Neuronal stem cell (in vitro differentiated cells): ENCODE measurements at regions not wholly inside any gene's neighbourhood (a gene's known extent, or its start where the extent isn't known, plus 50 kb on each side); places are given as distances from the start of the nearest gene placed in this dataset.
A peak's percentile ranks its signal among the peaks of the same experiment; 100 is the strongest.

Experiments used
- DNase-seq: peaks from one replicate; pipeline ENCODE4 v3.0.0-alpha.2; 2013; ENCODE audit warnings: low spot score
- H2AFZ ChIP-seq: one replicate; pipeline ENCODE4 v1.6.1; 2013; ENCODE audit warnings: mild to moderate bottlenecking, low read length, inconsistent platforms
- H2AK5ac ChIP-seq: 2 replicates; pipeline ENCODE4 v1.6.1; 2013; ENCODE audit warnings: low read depth, mild to moderate bottlenecking, inconsistent platforms, low read length, moderate library complexity, mixed read lengths
- H2BK120ac ChIP-seq: 2 replicates; pipeline ENCODE4 v1.6.1; 2013; ENCODE audit warnings: low read depth, mild to moderate bottlenecking, inconsistent platforms, low read length, moderate library complexity, mixed read lengths
- H2BK12ac ChIP-seq: one replicate; pipeline ENCODE4 v1.6.1; 2013; ENCODE audit warnings: low read length, inconsistent platforms
- H2BK15ac ChIP-seq: 2 replicates; pipeline ENCODE4 v1.6.1; 2013; ENCODE audit warnings: mild to moderate bottlenecking, low read length, inconsistent platforms, mixed read lengths
- H2BK5ac ChIP-seq: one replicate; pipeline ENCODE4 v1.6.1; 2013; ENCODE audit warnings: inconsistent platforms, mild to moderate bottlenecking, low read length, moderate library complexity
- H3K14ac ChIP-seq: one replicate; pipeline ENCODE4 v1.6.1; 2013; ENCODE audit warnings: low read length, inconsistent platforms
- H3K18ac ChIP-seq: 2 replicates; pipeline ENCODE4 v1.6.1; 2013; ENCODE audit warnings: low read length, inconsistent platforms
- H3K23ac ChIP-seq: 2 replicates; pipeline ENCODE4 v1.6.1; 2013; ENCODE audit warnings: low read depth, mild to moderate bottlenecking, mixed read lengths, low read length, inconsistent platforms; ENCODE audit not compliant: poor library complexity
- H3K27ac ChIP-seq: replicated peaks from 3 replicates; pipeline ENCODE4 v1.5.1; 2013; ENCODE audit warnings: low read length, inconsistent platforms
- H3K27me3 ChIP-seq, 3 experiments: 2 replicates each; pipeline ENCODE4 v1.6.1; 2013; ENCODE audit warnings: low read length in 3 of 3, mild to moderate bottlenecking in 2 of 3, inconsistent platforms in 1 of 3, low read depth in 1 of 3, mixed read lengths in 1 of 3, moderate library complexity in 1 of 3; ENCODE audit not compliant: control insufficient read depth in 3 of 3, insufficient read depth in 3 of 3
- H3K36me3 ChIP-seq, 2 donors: replicated peaks in 1 of 2; 2 replicates each; pipeline ENCODE4 v1.6.1; 2013; ENCODE audit warnings: low read length in 2 of 2; ENCODE audit not compliant: control insufficient read depth in 2 of 2, insufficient read depth in 2 of 2
- H3K4ac ChIP-seq: 2 replicates; pipeline ENCODE4 v1.6.1; 2013; ENCODE audit warnings: inconsistent platforms, mild to moderate bottlenecking, low read length, moderate library complexity
- H3K4me1 ChIP-seq, 2 donors: 1 replicate in 1 of 2; 2 replicates in 1 of 2; pipeline ENCODE4 v1.6.1; 2013; ENCODE audit warnings: low read length in 2 of 2, low read depth in 1 of 2; ENCODE audit not compliant: control insufficient read depth in 2 of 2, insufficient read depth in 1 of 2
- H3K4me2 ChIP-seq: one replicate; pipeline ENCODE4 v1.6.1; 2013; ENCODE audit warnings: mild to moderate bottlenecking, low read length, inconsistent platforms; ENCODE audit not compliant: insufficient read depth, poor library complexity, severe bottlenecking
- H3K4me3 ChIP-seq, 2 donors: 2 replicates each; pipeline ENCODE4 v1.5.1; 2013; ENCODE audit warnings: low read length in 2 of 2, mild to moderate bottlenecking in 2 of 2, inconsistent platforms in 1 of 2, moderate library complexity in 1 of 2
- H3K79me1 ChIP-seq: one replicate; pipeline ENCODE4 v1.6.1; 2013; ENCODE audit warnings: low read depth, mild to moderate bottlenecking, inconsistent platforms, low read length, moderate library complexity
- H3K9ac ChIP-seq: one replicate; pipeline ENCODE4 v1.6.1; 2013; ENCODE audit warnings: mild to moderate bottlenecking, low read depth, low read length, inconsistent platforms; ENCODE audit not compliant: poor library complexity
- H3K9me3 ChIP-seq, 2 donors: replicated peaks in 1 of 2; 2 replicates each; pipeline versions ENCODE3 to v1.6.1; 2013; ENCODE audit warnings: low read length in 2 of 2, mild to moderate bottlenecking in 2 of 2, inconsistent platforms in 1 of 2, low read depth in 1 of 2, mixed read lengths in 1 of 2, moderate library complexity in 1 of 2; ENCODE audit not compliant: control insufficient read depth in 2 of 2, insufficient read depth in 1 of 2
- H4K8ac ChIP-seq: one replicate; pipeline ENCODE4 v1.6.1; 2013; ENCODE audit warnings: low read depth, mild to moderate bottlenecking, inconsistent platforms, low read length, moderate library complexity
- H4K91ac ChIP-seq: one replicate; pipeline ENCODE4 v1.6.1; 2013; ENCODE audit warnings: low read length, low read depth, mild to moderate bottlenecking, inconsistent platforms; ENCODE audit not compliant: poor library complexity
- WGBS, 2 donors: extraction: QIAGEN DNeasy Blood & Tissue Kit; methylation state at CpG; one replicate each; pipeline ENCODE4 v1.1.7; 2013; ENCODE audit warnings: missing lambda C conversion rate in 2 of 2, mixed read lengths in 1 of 2; ENCODE audit not compliant: insufficient read length in 2 of 2, insufficient replicate concordance in 1 of 2; ENCODE audit errors: extremely low coverage in 2 of 2; 5-methylcytosine and 5-hydroxymethylcytosine counted together

DNA sequence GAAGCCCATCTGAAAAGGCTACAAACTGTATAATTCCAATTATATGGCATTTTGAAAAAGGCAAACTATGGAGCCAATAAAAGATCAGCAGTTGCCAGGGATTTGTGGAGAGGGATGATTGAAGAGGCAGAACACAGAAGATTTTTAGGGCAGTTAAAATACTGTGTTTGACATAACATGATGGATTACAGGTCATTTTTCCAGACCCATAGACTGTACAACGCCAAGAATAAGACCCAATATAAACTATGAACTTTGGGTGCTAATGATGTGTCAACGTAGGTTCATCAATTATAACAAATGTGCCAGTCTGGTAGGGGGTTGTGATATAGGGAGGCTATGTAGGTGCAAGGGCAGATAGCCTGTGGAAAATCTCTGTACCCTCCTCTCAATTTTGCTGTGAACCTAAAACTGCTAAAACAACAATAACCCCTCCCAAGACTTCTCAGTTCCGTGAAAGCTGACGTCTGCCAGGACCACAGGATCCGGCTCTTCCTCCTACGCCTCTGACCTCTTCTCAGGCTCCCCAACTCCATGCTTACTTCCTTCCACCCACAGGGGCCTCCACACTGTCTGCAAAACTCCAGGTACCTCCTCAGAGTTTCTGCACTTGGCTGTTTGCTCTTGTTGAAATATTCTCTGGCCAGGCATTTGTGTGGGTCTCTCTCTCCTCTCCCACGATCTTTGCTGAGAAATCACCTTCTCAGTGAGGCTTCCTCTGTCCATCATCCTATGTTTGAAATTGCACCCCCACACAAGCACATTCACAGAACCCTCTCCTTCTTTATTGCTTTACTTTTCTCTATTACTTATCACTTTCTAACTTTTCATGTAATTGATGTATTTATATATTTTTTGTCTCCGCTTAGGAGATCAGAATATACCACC lies 131.4 kb downstream of the BBS10 start:
- Histone ChIP-seq H3K79me1 (no peaks in the 10 kb centered on the region), H3K23ac (no peak overlapping the region), H3K4ac (no peak overlapping the region), H4K91ac (no peak overlapping the region), H3K4me2 (no peak overlapping the region), H3K27ac (no peak overlapping the region), H3K18ac (peak overlapping the region; percentile 11), H3K27me3 (peaks cover 0 to 5% (median 0%) of the 10 kb centered on the region in 3 experiments), H3K14ac (no peak overlapping the region), H2BK12ac (no peak overlapping the region), H2BK120ac (no peak overlapping the region), H3K9ac (no peak overlapping the region), H3K4me1 (peaks cover 0 to 6% of the 10 kb centered on the region in 2 donors), H2AK5ac (no peak overlapping the region), H2BK15ac (no peak overlapping the region), H4K8ac (no peak overlapping the region), H3K4me3 (no peak overlapping the region), H3K36me3 (no peaks in the 10 kb centered on the region), H2AFZ (no peak overlapping the region), H3K9me3 (no peaks in the 10 kb centered on the region), H2BK5ac (no peak overlapping the region)
- whole genome bisulfite sequencing, 2 donors: no CpG with 5 or more reads among the region's 8 CpGs
- no peak for DNase-seq

GRCh38 chr12:76208129-76208528 lies 123.6 kb upstream of the NAP1L1 start:
- Histone ChIP-seq H3K4me3 (no peak overlapping the region), H2BK120ac (no peak overlapping the region), H3K18ac (no peak overlapping the region), H3K36me3 (no peaks in the 10 kb centered on the region), H3K4me1 (no peaks in the 10 kb centered on the region), H2BK12ac (no peak overlapping the region), H2AK5ac (no peak overlapping the region), H2AFZ (no peak overlapping the region), H3K9me3 (no peaks in the 10 kb centered on the region), H2BK5ac (no peak overlapping the region), H3K4ac (no peak overlapping the region), H3K23ac (no peak overlapping the region), H3K27me3 (no peaks in the 10 kb centered on the region), H2BK15ac (no peak overlapping the region), H3K14ac (no peak overlapping the region), H4K8ac (no peak overlapping the region), H3K79me1 (no peaks in the 10 kb centered on the region), H3K4me2 (no peak overlapping the region), H3K9ac (no peak overlapping the region), H3K27ac (no peak overlapping the region), H4K91ac (no peak overlapping the region)
- DNase-seq: no peak

GRCh38 chr12:76206677-76207072 lies 122.2 kb upstream of the NAP1L1 start:
- no CpG with 5 or more reads among the region's 5 CpGs for WGBS, 2 donors
- H2AK5ac ChIP-seq: no peak overlapping the region
- H2BK15ac ChIP-seq: no peak overlapping the region
- H3K27me3 ChIP-seq: no peaks in the 10 kb centered on the region
- H3K14ac ChIP-seq: no peak overlapping the region
- DNase-seq: no peak
- H3K36me3 ChIP-seq: no peaks in the 10 kb centered on the region
- H4K8ac ChIP-seq: no peak overlapping the region
- no peak overlapping the region for H3K27ac ChIP-seq
- H3K23ac ChIP-seq: no peak overlapping the region
- no peak overlapping the region for H2BK5ac ChIP-seq
- peaks cover 0 to 1% of the 10 kb centered on the region in 2 donors for H3K9me3 ChIP-seq
- no peak overlapping the region for H3K18ac ChIP-seq
- no peak overlapping the region for H2BK12ac ChIP-seq
- no peak overlapping the region for H3K4me2 ChIP-seq
- no peak overlapping the region for H3K4ac ChIP-seq
- no peak overlapping the region for H3K9ac ChIP-seq
- no peaks in the 10 kb centered on the region for H3K4me1 ChIP-seq
- no peaks in the 10 kb centered on the region for H3K79me1 ChIP-seq
- no peak overlapping the region for H2BK120ac ChIP-seq
- no peak overlapping the region for H2AFZ ChIP-seq
- H4K91ac ChIP-seq: no peak overlapping the region
- no peak overlapping the region for H3K4me3 ChIP-seq

DNA sequence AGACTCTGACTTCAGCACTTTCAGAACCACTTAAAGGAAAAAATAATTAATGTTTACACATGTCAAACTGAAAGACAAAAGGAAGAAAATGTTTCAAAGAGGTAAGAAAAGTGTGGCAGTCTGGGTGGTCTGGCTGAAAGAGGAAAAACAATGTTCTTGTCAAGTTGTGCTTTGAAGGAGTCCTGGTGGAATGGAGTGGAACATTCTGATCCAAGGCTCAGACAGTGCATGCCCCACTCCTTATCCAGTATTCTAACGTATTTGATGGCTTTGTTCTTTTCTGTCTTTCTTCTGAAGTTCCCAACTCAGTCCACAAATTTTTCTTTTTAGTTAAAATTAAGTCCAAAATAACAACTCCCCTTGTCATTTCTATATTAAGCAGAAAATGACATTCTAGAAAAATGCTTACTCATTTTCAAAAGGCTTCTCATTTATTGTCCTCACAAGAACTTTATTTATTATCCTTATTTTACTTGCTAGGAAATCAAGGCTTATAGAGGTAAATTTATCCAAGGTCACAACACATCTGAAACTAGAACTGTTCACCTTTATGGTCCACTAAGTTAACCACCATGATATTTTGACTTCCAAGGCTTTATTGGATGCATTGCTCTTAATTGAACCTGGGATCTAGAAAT lies 121.7 kb upstream of the NAP1L1 start:
- Histone ChIP-seq H3K14ac (no peak overlapping the region), H3K27me3 (no peaks in the 10 kb centered on the region)

More for the DNA sequence above, 121.7 kb upstream of the NAP1L1 start:
- Histone ChIP-seq H3K9me3 (peaks cover 0 to 1% of the 10 kb centered on the region in 2 donors), H3K79me1 (no peaks in the 10 kb centered on the region), H2BK12ac (no peak overlapping the region), H2BK15ac (no peak overlapping the region), H3K4me2 (no peak overlapping the region), H3K18ac (no peak overlapping the region), H3K4ac (no peak overlapping the region), H3K23ac (no peak overlapping the region), H4K91ac (no peak overlapping the region), H2BK120ac (no peak overlapping the region), H2AK5ac (no peak overlapping the region), H2AFZ (no peak overlapping the region), H3K36me3 (no peaks in the 10 kb centered on the region), H3K27ac (no peak overlapping the region), H3K9ac (no peak overlapping the region), H2BK5ac (no peak overlapping the region), H3K4me1 (no peaks in the 10 kb centered on the region), H3K4me3 (no peak overlapping the region), H4K8ac (no peak overlapping the region)
- no CpG with 5 or more reads among the region's 1 CpG for WGBS, 2 donors
- DNase-seq: no peak
